Upper lobe of left lung (tissue), 4 donors: ENCODE measurements at regions not wholly inside any gene's neighbourhood (a gene's known extent, or its start where the extent isn't known, plus 50 kb on each side); places are given as distances from the start of the nearest gene placed in this dataset.

ENCODE experiments used
- EP300 ChIP-seq, 4 donors: sonication (generic); formaldehyde crosslinking; IDR thresholded peaks; one replicate each; pipeline ENCODE4 v1.5.1; 2017; ENCODE audit warnings: antibody characterized with exemption in 4 of 4, control low read depth in 2 of 4
- POLR2AphosphoS5 ChIP-seq, 2 donors: sonication (generic); formaldehyde crosslinking; IDR thresholded peaks; one replicate each; pipeline ENCODE4 v1.5.1; 2017; ENCODE audit warnings: antibody characterized with exemption in 2 of 2
- TF ChIP-seq, protein P1 (sequence below), 6 experiments: fragments of 450-650 bp in 4 of 6; fragments of 200-600 bp in 2 of 6; sonication (generic) in 2 of 6; IDR thresholded peaks; one replicate each; pipeline ENCODE4 v1.5.1; 2016 to 2019; ENCODE audit warnings: antibody characterized with exemption in 6 of 6

GRCh38 chr2:16537347-16537746 lies 128.3 kb downstream of the CYRIA start:
- TF ChIP-seq, protein P1, sequence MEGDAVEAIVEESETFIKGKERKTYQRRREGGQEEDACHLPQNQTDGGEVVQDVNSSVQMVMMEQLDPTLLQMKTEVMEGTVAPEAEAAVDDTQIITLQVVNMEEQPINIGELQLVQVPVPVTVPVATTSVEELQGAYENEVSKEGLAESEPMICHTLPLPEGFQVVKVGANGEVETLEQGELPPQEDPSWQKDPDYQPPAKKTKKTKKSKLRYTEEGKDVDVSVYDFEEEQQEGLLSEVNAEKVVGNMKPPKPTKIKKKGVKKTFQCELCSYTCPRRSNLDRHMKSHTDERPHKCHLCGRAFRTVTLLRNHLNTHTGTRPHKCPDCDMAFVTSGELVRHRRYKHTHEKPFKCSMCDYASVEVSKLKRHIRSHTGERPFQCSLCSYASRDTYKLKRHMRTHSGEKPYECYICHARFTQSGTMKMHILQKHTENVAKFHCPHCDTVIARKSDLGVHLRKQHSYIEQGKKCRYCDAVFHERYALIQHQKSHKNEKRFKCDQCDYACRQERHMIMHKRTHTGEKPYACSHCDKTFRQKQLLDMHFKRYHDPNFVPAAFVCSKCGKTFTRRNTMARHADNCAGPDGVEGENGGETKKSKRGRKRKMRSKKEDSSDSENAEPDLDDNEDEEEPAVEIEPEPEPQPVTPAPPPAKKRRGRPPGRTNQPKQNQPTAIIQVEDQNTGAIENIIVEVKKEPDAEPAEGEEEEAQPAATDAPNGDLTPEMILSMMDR (IDR thresholded peaks at IDR 0.05) = no peak
- TF ChIP-seq EP300 (IDR thresholded peaks at IDR 0.05) (no peak), POLR2AphosphoS5 (IDR thresholded peaks at IDR 0.05) (no peak)
